IMR-90 (cell line): ENCODE measurements at regions not wholly inside any gene's neighbourhood (a gene's known extent, or its start where the extent isn't known, plus 50 kb on each side); places are given as distances from the start of the nearest gene placed in this dataset.

Source experiments
- CTCF ChIP-seq: conservative IDR thresholded peaks from 2 replicates; pipeline ENCODE4 v1.5.1; 2012; ENCODE audit warnings: mild to moderate bottlenecking, low read depth, low read length, improper control_type of control experiment
- MAZ ChIP-seq: IDR thresholded peaks from 2 replicates; pipeline ENCODE4 v1.6.1; 2012; ENCODE audit warnings: low read depth, mild to moderate bottlenecking, low read length, improper control_type of control experiment, moderate library complexity, borderline replicate concordance
- POLR2A ChIP-seq: IDR thresholded peaks from 2 replicates; pipeline ENCODE4 v1.6.1; 2012; ENCODE audit warnings: mild to moderate bottlenecking, low read depth, low read length

GRCh38 chr6:159557031-159557430 is 136.0 kb downstream of the SOD2 start:
- TF ChIP-seq CTCF (no peak), POLR2A (no peak), MAZ (no peak)
